Activated gamma-delta T cell treated with anti-CD3 and anti-CD28 coated beads, Interleukin-2, amount 50 U/mL, for 16 hours (primary cell): ENCODE measurements at regions not wholly inside any gene's neighbourhood (a gene's known extent, or its start where the extent isn't known, plus 50 kb on each side); places are given as distances from the start of the nearest gene placed in this dataset.
"Not testable (repeated sequence)": the region's sequence is repeated elsewhere in the genome, so short reads cannot be mapped to it uniquely, and the experiment has no call there.

Source experiments
- DNase-seq: peaks from one replicate; pipeline ENCODE4 v3.0.0-alpha.2; 2020; ENCODE audit warnings: low read depth

- no peak for DNase-seq
Observed at GRCh38 chr6:14754751-14755513, 490.9 kb upstream of the JARID2 start.

GRCh38 chr6:14756340-14756739 is 489.5 kb upstream of the JARID2 start:
- no peak for DNase-seq

- no peak for DNase-seq
Observed at GRCh38 chr6:14757014-14757413, 488.9 kb upstream of the JARID2 start.

GRCh38 chr6:14757418-14757817 is 488.5 kb upstream of the JARID2 start:
- no peak for DNase-seq

- no peak for DNase-seq
Observed at GRCh38 chr6:14758421-14759081, 487.3 kb upstream of the JARID2 start.

GRCh38 chr6:14759976-14760672 is 485.7 kb upstream of the JARID2 start:
- no peak for DNase-seq

GRCh38 chr6:14762077-14762476 is 483.8 kb upstream of the JARID2 start:
- no peak for DNase-seq

- DNase-seq: no peak
Observed at GRCh38 chr6:14763139-14763538, 482.7 kb upstream of the JARID2 start.

GRCh38 chr6:14763616-14764015 is 482.3 kb upstream of the JARID2 start:
- no peak for DNase-seq

- DNase-seq: no peak
Observed at GRCh38 chr6:14765106-14765505, 480.8 kb upstream of the JARID2 start.

GRCh38 chr6:14765721-14766390 is 480.0 kb upstream of the JARID2 start:
- no peak for DNase-seq

- no peak for DNase-seq
Observed at GRCh38 chr6:14766391-14766994, 479.4 kb upstream of the JARID2 start.

- DNase-seq: no peak
Observed at GRCh38 chr6:14767226-14767625, 478.6 kb upstream of the JARID2 start.

- no peak for DNase-seq
Observed at GRCh38 chr6:14770040-14770439, 475.8 kb upstream of the JARID2 start.

GRCh38 chr6:14770572-14770971 is 475.3 kb upstream of the JARID2 start:
- no peak for DNase-seq

GRCh38 chr6:14771016-14771415 is 474.9 kb upstream of the JARID2 start:
- no peak for DNase-seq

GRCh38 chr6:14772188-14772587 is 473.7 kb upstream of the JARID2 start:
- no peak for DNase-seq

GRCh38 chr6:14775528-14775927 is 470.3 kb upstream of the JARID2 start:
- no peak for DNase-seq

GRCh38 chr6:14776307-14776706 is 469.6 kb upstream of the JARID2 start:
- no peak for DNase-seq

- no peak for DNase-seq
Observed at GRCh38 chr6:14781772-14782525, 463.9 kb upstream of the JARID2 start.

- DNase-seq: not testable (repeated sequence)
Observed at GRCh38 chr6:14782921-14783464, 462.9 kb upstream of the JARID2 start.
